HG03521 (cell line): ENCODE measurements at regions not wholly inside any gene's neighbourhood (a gene's known extent, or its start where the extent isn't known, plus 50 kb on each side); places are given as distances from the start of the nearest gene placed in this dataset.
A peak's percentile ranks its signal among the peaks of the same experiment; 100 is the strongest.
"Not testable (repeated sequence)": the region's sequence is repeated elsewhere in the genome, so short reads cannot be mapped to it uniquely, and the experiment has no call there.

Experiments
- ATAC-seq: cut with Tn5 transposase; IDR thresholded peaks from one replicate; pipeline ENCODE4 v1.9.1; 2021; ENCODE audit warnings: mild to moderate bottlenecking, moderate library complexity; ENCODE audit not compliant: unreplicated experiment

DNA sequence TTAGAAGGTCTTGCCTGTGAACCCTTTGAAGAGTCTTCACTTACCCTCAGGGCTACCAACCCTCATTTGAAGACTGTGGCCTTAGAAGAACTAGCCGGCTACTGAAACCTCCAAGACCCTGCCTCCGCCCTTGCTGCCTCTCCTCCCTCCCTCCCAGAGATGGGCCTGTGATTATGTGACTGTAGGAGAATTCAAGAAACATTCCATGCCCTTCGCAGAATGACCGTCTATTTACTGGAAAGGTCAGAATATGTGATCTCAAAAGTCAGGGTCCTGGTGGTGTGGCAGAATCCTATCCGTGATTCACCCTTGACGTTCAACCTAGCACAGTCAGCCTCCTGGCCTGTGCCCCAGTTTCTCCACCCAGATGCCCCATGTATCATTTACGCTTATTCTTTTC lies 109.6 kb downstream of the CTNND1 start:
- ATAC-seq: no peak

DNA sequence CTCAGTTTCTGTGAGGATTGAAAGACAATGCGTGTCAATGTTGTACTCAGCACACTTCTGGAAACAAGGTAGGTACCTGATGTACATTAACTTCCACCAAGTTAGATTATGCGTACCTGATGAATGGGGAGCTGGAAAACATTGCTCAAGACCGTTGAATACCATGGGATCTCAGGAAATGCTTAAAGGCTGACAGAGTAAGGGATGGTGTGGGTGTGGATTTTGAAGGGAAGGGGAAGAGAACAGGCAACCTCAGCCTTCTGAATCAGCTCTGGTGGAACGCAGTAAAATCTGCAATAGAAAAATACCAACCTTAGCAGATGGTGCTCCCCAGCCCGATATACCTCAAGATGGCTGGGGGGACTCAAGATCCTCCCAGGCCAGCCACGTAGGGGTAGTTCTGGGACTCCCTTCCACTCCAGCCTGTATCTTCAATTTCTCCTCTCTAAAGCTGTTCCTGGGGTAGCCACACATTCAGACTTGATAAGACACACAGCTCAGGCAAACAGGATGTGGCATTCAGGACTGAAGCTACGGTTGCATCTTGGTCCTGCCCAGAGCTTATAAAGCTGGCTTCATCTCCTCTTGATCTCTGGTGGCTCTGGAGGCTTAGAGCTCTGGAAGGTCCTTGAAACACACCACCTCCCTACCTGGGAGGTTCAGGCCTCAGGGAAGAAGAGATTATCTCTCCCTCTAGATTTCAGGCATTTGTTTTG lies 111.8 kb downstream of the CTNND1 start:
- ATAC-seq: no peak

DNA sequence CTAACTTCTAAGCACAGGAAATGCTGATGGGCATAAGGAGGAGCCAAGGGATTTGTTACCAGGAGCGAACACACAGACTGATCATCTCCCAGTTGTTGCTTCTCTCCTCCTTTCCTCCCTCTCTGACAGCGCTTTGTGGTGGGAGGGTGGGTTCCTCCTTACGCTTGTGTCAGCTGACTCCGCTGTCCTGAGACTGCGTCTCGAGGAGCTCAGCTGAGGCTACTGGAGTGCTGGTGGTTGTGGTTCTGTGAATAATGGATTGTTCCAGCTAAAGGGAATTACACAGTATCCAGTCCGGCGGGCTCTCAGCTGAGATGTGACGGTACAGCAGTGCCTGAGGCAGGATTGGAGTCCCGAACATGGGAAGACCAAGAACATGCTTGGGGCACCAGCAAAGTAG lies 113.4 kb downstream of the CTNND1 start:
- ATAC-seq: no peak

DNA sequence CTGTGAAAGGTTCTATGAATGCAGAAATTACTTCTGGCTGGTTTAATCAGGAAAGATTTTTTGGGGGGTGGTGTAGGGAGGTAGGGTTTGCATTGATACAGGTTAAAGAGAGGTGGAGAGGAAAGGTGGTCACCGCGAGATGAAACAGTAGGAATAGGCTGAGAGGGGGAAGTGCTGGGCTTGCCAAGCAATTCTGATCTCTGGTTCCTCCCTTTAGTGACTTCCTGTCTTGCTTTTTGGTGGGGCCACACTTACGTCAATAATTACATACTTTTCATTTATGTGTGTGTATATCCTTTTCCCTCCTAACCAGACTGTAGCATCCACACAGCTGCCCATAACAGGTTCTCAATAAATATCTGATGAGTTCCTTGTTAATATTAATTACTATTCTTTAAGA lies 120.0 kb downstream of the CTNND1 start:
- ATAC-seq: no peak

DNA sequence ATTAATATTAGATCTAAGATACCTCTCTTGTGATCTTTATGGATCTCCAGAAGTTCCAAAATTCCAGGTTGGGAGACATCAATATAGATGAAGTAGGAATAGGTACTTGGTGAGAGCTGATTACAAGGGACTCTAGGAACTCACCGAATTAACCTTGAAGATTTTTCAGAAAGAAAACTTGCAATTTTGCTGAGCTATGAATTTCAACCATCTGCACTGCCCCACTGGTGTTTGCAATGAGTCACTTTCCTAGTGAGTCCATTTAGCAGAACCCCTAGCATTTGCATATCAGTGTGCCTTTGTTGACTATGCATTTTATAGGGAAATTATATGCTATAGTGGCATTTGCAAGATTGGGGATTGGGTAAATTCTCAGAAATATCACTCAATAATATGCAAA lies 122.0 kb downstream of the CTNND1 start:
- no peak for ATAC-seq

DNA sequence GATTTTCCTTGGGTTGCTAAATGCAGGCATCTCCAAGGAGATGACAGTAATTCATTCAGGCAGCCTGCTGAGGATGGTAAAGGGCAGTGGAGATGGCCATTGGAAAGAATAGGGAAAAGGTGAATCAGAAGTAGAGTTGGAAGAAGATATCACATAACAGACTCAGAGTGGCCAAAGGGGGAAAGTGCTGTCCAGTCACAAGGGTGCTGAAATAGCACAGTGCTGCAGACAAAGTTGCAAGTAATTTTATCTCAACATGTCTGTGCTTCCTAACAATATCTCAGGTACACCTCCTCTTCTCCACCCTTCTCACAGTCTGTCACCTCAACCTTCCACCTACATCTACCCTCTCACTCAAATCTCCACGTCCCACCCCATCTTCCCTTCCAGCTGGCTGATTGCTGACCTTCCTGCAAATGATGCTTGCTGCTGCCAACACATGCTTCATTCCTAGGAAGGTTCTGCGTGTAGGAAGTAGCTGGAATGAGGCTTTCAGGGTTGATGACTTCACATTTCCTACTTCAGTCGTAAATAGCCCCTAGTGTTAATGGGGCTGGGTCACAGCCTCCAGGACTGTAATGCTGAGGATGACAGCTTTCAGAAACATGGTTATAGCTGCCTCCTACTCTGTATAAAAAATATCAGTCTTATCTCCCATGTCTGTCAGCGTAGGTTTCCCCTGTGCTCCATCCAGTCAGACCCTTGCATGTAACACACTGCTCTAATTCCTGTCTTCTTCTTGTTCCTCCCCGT lies 123.9 kb downstream of the CTNND1 start:
- no peak for ATAC-seq

DNA sequence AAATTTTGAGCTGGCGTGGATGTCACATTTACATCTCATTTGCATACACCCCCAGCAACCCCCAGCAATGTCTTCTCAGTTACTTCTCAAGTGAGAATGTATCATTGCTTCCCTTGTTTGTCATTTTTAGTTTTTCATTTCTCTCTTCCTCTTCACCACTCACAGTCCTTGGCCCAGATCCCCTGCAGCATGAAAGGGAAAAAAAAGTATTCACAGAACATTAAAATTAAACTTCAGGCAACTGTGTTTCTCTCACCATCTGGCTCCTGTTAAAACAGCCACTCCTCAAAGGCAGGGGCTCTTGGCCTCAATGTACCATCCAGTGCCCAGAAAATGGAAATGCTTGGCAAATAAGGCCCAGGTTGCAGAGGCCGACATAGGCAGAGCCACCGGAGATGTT lies 126.8 kb downstream of the CTNND1 start:
- no peak for ATAC-seq

DNA sequence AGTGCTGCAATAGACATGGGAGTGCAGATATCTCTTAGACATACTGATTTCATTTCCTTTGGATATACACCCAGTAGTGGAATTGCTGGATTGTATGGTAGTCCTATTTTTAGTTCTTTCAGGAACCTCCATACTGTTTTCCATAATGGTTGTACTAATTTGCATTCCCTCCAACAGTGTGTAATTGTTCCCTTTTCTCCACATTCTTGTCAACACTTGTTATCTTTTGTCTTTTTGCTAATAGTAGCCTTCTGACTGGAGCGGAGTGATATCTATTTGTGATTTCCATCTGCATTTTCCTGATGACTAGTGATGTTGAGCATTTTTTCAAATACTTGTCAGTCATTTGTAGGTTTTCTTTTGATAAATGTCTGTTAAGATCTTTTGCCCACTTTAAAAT lies 128.9 kb downstream of the CTNND1 start:
- no peak for ATAC-seq

DNA sequence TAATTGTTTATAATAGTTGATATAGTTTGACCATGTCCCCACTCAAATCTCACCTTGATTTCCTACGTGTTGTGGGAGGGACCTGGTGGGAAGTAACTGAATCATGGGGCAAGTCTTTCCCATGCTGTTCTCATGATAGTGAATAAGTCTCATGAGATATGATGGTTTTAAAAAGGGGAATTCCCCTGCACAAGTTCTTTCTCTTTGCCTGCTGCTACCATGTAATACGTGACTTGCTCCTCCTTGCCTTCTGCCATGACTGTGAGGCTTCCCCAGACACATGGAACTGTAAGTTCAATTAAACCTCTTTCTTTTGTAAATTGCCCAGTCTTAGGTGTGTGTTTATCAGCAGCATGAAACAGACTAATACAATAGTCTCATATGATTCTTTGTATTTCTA lies 130.5 kb upstream of the OR9Q1 start:
- not testable (repeated sequence) for ATAC-seq

DNA sequence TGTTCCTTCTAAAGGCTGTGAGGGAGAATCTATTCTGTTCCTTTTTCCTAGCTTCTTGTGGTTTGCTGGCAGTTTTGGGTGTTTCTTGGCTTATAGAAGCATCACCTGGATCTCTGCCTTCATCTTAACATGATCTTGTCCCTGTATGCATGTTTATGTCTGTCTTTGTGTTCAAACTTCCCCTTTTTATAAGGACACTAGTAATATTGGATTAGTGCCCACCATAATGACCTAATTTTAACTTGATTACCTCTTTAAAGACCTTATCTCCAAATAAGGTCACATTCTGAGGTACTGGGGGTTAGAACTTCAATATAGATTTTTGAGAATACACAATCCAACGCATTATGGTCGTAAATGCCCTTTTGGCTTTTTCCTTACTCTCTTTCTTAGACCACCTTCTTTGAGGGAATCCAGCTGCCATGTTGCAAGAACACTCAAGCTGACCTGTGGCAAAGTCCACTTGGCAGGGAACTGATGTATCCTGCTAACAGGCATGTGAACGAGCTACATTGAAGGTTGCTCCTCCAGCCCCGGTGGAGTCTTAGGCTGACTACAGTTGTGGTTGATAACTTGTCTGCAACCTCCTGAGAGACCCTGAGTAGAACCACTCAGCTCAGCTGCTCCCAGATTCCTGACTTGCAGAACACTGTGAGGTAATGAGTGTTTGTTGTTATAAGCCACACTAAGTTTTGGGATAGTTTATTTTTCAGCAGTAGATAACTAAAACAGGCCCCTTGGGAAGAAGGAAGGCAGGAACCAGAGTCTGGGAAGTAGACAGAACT lies 127.1 kb upstream of the OR9Q1 start:
- ATAC-seq: no peak

DNA sequence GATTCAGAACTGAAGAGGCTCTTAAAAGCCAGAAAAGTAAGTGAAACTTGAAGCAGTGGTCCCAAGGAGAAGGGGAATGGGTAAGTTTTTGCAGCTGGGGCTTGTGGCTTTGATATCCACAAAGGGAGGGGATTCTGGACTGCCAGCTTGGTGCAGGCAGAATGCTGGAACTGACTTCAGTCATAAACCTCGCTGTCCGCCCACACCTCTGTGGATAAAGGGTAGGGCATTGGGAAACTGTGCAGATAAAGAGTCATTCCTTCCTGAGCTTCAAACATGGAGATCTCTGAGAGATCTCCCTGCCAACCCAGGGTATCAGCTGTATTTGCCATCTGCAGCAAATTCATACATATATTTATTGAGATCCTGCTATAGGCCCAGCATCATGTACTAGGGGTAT lies 124.3 kb upstream of the OR9Q1 start:
- no peak for ATAC-seq

DNA sequence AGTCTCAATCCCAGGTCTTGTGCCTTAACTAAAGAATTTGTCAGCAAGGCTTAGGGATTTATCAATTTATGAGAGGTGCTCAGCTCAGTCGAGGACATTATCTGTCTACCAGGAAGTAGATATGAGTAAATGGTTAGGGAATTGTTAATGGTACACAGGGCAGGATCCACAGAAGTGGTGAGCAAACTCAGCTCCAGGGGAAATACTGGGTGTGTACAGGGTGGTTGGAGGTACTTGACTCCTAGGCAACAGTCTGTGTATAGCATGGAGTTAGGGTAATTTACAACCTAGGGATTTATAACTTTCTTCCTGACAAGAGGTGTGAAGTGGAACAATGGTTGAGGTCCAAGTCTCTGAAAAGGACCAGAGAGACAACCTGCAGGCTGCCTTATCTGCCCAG lies 123.4 kb upstream of the OR9Q1 start:
- no peak for ATAC-seq

DNA sequence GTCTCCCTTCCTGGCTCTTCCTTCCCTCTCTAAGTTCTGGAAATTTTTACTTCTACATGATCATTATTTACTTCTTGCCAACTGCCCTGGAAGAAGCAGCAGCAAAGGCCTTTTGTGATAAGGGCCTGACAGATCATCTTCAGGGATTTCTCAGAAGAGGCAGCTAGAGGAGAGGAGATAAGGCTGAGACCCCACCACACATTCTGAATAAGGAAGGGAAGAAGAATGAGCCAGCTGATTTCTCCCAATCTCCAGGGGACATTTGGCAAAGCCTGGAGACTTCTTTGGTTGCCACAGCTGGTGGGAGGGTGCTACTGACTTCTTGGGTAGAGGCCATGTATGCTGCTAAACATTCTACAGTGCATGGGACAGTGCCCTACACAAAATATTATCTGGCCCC lies 122.4 kb upstream of the OR9Q1 start:
- ATAC-seq: no peak

DNA sequence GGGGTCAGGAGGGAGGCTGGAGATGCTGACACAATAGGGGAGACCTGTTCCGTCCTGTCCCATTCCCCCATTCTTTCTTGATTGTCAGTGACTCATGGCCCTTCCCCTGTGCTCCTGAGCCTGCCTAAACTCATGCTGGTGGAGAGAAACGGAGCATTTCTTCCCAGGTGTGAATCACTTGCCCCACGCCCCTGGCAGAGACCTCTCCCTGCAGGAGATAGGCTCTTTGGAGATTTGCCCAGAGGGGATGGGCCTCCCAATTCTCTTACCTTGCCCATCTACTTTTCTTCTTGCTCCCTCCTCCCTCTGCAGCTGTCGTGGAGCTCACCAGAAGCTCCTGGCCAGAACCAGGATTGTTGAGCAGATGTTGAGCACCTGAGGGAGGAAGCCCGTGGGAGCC lies 121.9 kb upstream of the OR9Q1 start:
- no peak for ATAC-seq

DNA sequence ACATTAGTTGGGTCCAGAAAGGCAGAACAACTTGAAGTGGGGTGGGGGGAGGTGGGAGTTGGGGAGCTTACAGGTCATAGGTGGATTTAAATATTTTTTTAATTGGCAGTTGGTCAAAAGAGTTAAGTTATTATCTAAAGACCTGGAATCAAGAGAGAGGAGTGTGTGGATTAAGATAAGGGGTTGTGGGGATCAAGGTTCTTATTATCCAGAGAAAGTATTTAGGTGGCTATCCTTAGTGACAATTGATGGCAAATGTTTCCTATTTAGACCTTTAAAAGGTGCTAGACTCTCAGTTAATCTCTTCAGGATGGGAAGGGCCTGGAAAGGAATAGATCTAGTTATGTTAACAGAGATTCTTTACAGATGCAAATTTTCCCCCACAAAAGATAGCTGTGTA lies 120.7 kb upstream of the OR9Q1 start:
- ATAC-seq: no peak

DNA sequence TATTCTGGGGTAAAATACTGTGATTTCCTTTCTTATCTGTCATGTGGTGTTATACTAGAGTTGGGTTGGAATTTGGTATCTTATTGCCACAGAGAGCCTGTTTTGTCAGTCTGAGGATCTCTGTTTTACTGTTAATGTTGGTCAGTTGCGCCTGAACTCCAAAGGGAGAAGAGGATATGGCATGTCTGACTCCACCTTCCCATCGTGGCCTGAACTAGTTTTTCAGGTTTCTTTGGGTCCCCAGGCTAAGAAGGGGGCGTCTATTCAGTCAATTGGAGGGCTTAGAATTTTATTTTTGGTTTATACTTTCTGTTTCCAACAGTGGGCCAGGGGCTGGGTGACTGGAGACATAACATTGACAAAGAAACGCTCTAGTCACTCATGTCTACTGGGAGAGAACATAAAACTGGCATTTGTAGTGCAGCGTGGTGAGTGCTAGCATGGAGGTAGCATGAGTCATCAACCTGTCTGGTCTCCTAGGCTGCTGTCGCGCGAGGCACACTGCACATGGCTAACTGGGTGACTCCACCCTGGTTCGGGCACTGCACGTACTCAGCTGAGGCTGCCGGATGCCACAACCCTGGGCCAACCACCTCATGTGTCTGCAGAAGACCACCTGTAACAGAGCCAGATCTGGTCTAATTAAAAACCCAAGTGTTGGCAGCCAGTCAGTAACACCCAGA lies 120.1 kb upstream of the OR9Q1 start:
- peak; percentile 84 for ATAC-seq

DNA sequence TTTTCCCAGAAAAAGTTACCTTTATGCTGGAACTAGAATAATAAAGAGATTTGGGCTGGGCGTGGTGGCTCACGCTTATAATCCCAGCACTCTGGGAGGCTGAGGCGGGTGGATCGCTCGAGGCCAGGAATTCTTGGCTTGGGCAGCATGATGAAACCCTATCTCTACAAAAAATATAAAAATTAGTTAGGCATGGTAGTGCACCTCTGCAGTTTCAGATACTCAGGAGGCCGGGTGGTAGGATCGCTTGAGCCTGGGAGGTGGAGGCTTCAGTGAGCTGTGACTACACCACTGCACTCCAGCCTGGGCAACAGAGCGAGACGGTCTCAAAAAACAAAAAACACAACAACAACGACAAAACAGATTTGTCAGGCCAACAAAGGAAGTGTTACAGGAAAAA lies 119.3 kb upstream of the OR9Q1 start:
- no peak for ATAC-seq

DNA sequence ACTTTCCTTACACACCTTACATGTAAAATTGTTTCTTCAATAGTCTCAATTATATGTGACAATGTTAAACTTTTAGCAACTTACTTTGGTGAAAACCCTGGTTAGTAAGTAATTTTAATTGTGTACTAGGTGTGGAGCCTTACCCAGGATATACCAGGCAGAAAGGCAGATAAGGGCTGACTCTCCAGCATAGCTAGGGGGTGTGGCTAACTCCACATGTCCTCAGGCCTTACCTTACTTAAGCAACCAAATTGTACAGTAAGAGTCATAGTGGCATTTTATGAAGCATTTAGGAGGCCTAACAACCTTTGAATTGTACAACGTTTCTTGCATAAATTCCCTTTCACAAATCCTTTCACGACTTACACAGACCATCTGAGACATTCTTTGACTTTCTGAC lies 118.2 kb upstream of the OR9Q1 start:
- no peak for ATAC-seq

DNA sequence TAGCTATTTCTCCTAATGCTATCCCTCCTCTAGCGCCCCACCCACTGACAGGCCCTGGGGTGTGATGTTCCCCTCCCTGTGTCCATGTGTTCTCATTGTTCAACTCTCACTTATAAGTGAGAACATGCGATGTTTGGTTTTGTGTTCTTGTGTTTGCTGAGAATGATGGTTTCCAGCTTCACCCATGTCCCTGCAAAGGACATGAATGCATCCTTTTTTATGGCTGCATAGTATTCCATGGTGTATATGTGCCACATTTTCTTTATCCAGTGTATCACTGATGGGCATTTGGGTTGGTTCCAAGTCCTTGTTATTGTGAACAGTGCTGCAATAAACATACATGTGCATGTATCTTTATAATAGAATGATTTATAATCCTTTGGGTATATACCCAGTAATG lies 115.3 kb upstream of the OR9Q1 start:
- ATAC-seq: not testable (repeated sequence)

DNA sequence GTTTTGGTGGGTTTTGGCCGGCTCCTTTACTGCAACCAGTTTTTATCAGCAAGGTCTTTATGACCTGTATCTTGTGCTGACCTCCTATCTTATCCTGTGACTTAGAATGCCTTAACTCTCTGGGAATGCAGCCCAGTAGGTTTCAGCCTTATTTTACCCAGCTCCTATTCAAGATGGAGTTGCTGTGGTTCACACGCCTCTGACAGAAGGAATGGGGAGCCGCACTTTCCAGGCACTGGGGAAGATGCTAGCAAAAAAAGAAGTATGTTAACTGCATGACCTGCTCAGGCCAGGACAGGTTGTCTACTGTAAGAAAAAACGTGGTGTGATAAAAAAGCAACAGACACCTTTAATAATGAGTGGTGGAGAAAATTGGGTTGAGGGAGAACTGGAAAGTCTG lies 112.2 kb upstream of the OR9Q1 start:
- ATAC-seq: not testable (repeated sequence)
